ENCODE measurements at regions not wholly inside any gene's neighbourhood (a gene's known extent, or its start where the extent isn't known, plus 50 kb on each side); places are given as distances from the start of the nearest gene placed in this dataset.

DNA sequence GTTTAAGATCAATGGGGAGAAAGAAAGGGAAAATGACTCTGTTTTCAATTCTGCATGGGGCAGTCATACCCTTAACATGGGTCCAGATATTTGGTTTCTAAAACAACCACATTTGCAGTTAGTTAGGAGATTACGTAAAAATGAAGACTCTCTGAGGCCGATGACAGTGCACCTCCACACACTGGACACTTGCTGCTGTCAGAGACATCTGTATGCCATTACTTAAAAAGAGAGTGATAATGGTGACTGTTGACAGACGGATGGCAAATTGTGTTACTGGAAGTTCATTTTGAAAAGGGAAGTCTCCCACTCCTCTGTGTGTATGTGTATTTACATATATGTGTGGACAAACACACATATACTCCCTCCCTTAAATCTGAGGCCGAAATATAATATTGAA is 304.5 kb upstream of the SEMA6D start:
- no peaks in the 10 kb centered on the region for H3K36me3 ChIP-seq (ENCODE audit: control insufficient read depth, low read length)
- no peaks in the 10 kb centered on the region for H3F3A ChIP-seq (ENCODE audit: control insufficient read depth, insufficient read depth)
- H3K9me3 ChIP-seq (ENCODE audit: control insufficient read depth, insufficient read depth, low read length), result no peaks in the 10 kb centered on the region; the same call in 1 of the 2 replicates
- no peaks in the 10 kb centered on the region for H3K4me1 ChIP-seq (ENCODE audit: control insufficient read depth, low read length)
- no peak overlapping the region for H3K27ac ChIP-seq (ENCODE audit: low read depth, low read length)
- no peaks in the 10 kb centered on the region for H3K79me2 ChIP-seq (ENCODE audit: control insufficient read depth, low read length)
- no peaks in the 10 kb centered on the region for H4K20me1 ChIP-seq (ENCODE audit: control insufficient read depth, insufficient read depth, low read depth, low read length)
- no peak overlapping the region for H3K4me3 ChIP-seq (ENCODE audit: low read length)
- no peaks in the 10 kb centered on the region for H3K27me3 ChIP-seq (ENCODE audit: control insufficient read depth, low read length)
- H3K4me2 ChIP-seq (ENCODE audit: low read length), result no peak overlapping the region
- TF ChIP-seq EZH2phosphoT487 (IDR thresholded peaks at IDR 0.05; ENCODE audit: borderline replicate concordance, low read length) (no peak), CTCF (IDR thresholded peaks at IDR 0.05; ENCODE audit: low read depth, low read length, poor library complexity, severe bottlenecking) (no peak)
- H3K9me2 ChIP-seq (replicated peaks; ENCODE audit: control insufficient read depth, low read length), result no peaks in the 10 kb centered on the region

DNA sequence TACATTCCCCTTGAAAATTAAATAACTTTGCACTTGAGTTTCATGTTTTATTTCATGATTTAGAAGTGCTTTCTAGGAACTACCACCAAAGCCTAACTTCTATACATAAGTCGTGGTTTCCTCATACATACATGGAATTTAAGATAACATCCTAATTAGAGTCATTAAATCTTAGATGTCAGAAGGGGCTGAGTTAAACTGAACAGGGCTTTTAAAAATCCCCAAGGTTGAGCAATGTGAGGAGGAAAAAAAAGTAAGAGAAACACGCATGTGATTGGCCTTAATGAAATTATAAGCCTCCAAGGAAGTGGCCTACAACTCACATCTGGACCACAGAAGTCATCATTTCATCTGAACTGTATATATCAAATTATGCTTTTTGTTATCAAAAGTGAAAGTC is 303.1 kb upstream of the SEMA6D start:
- Histone ChIP-seq H3K4me3 (ENCODE audit: low read length) (no peak overlapping the region), H3K4me2 (ENCODE audit: low read length) (no peak overlapping the region), H4K20me1 (ENCODE audit: control insufficient read depth, insufficient read depth, low read depth, low read length) (no peaks in the 10 kb centered on the region), H3K79me2 (ENCODE audit: control insufficient read depth, low read length) (no peaks in the 10 kb centered on the region), H3K4me1 (ENCODE audit: control insufficient read depth, low read length) (no peaks in the 10 kb centered on the region), H3K27me3 (ENCODE audit: control insufficient read depth, low read length) (no peaks in the 10 kb centered on the region), H3K36me3 (ENCODE audit: control insufficient read depth, low read length) (no peaks in the 10 kb centered on the region), H3K9me3 (ENCODE audit: control insufficient read depth, insufficient read depth, low read length) (no peaks in the 10 kb centered on the region; the same call in 1 of the 2 replicates), H3K9me2 (replicated peaks; ENCODE audit: control insufficient read depth, low read length) (no peaks in the 10 kb centered on the region), H3K27ac (ENCODE audit: low read depth, low read length) (no peak overlapping the region), H3F3A (ENCODE audit: control insufficient read depth, insufficient read depth) (no peaks in the 10 kb centered on the region)
- TF ChIP-seq EZH2phosphoT487 (IDR thresholded peaks at IDR 0.05; ENCODE audit: borderline replicate concordance, low read length) (no peak), CTCF (IDR thresholded peaks at IDR 0.05; ENCODE audit: low read depth, low read length, poor library complexity, severe bottlenecking) (no peak)

- Histone ChIP-seq H3K9me3 (ENCODE audit: control insufficient read depth, insufficient read depth, low read length) (no peaks in the 10 kb centered on the region; the same call in 1 of the 2 replicates), H3F3A (ENCODE audit: control insufficient read depth, insufficient read depth) (no peaks in the 10 kb centered on the region), H3K27ac (ENCODE audit: low read depth, low read length) (no peak overlapping the region), H3K9me2 (replicated peaks; ENCODE audit: control insufficient read depth, low read length) (no peaks in the 10 kb centered on the region), H3K4me1 (ENCODE audit: control insufficient read depth, low read length) (no peaks in the 10 kb centered on the region), H3K36me3 (ENCODE audit: control insufficient read depth, low read length) (no peaks in the 10 kb centered on the region), H4K20me1 (ENCODE audit: control insufficient read depth, insufficient read depth, low read depth, low read length) (no peaks in the 10 kb centered on the region), H3K4me3 (ENCODE audit: low read length) (no peak overlapping the region), H3K79me2 (ENCODE audit: control insufficient read depth, low read length) (no peaks in the 10 kb centered on the region), H3K27me3 (ENCODE audit: control insufficient read depth, low read length) (no peaks in the 10 kb centered on the region), H3K4me2 (ENCODE audit: low read length) (no peak overlapping the region)
- TF ChIP-seq EZH2phosphoT487 (IDR thresholded peaks at IDR 0.05; ENCODE audit: borderline replicate concordance, low read length) (no peak), CTCF (IDR thresholded peaks at IDR 0.05; ENCODE audit: low read depth, low read length, poor library complexity, severe bottlenecking) (no peak)
These were observed 301.8 kb upstream of the SEMA6D start for GRCh38 chr15:47415539-47415971.
